AG08395 (cell line): ENCODE measurements at regions not wholly inside any gene's neighbourhood (a gene's known extent, or its start where the extent isn't known, plus 50 kb on each side); places are given as distances from the start of the nearest gene placed in this dataset.

ENCODE experiments used
- DNase-seq: peaks from one replicate; pipeline ENCODE4 v3.0.0; 2012; ENCODE audit warnings: mixed read lengths, low spot score

DNA sequence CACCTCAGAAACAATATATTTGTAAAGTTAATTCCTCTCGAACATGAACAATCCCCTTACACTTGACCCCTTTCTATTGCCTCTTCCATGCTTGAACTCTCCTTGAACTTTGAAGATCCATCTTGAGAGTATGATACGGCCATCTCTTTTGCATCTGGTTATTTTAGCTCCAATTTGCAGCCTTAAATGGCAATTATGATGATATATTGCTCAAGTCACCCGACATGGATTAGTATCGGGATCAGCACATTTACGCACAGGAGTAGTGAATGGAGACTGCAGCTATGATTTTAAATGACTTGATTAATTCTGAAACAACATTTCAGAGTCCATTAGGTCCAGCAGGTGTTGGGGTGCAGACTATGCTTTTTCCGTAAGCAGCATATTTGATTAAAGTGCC, 143.8 kb upstream of the PAQR3 start:
- DNase-seq, result no peak

DNA sequence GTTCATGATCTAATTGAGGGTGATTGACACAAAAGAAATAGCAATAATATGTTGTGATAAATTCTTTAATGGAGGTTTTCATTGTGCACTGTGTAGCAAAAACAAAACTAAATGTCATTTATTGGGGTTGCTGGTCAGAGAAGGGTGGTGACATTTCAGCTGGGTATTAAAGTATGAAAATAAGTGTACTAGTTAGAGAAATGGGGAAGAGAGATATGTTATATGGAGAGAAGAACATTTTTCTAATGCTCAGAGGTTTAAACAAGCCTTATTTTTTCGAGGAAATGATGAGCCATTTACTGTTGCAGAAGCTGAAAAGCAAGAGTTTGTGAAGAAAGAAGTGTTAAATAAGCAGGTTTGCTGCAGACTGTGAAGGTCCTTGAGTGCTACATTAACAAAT, 142.7 kb upstream of the PAQR3 start:
- DNase-seq, result no peak

DNA sequence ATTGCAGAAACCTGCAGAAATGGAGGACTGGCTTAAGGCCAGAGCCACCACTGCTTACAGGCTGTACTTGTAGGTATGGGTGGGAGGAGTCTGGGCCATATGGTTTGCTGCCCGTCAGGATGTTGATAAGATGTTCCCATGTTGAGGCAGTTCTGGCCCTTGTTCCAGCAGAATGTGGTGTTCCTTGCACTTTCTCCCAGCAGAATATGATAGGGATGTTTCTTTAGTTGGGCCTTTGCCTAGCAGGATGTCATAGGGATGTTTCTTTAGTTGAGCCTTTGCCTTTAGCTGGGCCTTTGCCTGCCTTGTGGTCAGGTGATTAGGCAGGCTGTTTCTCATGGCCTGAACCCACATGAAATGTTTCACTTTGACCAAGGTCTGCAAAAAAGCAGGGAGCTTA, 139.1 kb upstream of the PAQR3 start:
- no peak for DNase-seq

DNA sequence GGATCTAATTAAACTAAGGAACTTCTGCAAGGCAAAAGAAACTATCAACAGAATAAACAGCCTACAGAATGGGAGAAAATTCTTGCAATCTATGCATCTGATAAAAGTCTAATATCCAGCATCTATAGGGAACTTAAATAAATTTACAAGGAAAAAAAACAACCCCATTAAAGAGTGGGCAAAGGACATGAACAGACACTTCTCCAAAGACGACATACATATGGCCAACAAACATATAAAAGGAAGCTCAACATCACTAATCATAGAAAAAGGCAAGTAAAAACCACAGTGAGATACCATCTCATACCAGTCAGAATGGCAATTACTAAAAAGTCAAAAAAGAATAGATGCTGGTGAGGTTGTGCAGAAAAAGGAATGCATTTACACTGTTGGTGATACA, 134.8 kb upstream of the PAQR3 start:
- DNase-seq, result no peak

DNA sequence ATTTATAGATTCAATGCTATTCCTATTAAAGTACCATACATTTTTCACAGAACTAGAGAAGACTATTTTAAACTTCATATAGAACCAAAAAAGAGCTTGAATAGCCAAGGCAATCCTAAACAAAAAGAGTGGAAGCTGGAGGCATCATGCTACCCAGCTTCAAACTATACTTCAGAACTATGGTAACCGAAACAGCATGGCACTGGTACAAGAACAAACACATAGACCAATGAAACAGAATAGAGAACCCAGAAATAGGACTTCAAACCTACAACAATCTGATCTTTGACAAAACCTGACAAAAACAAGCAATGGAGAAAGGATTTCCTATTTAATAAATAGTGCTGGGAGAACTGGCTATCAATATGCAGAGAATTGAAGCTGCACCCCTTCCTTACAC, 134.2 kb upstream of the PAQR3 start:
- DNase-seq, result no peak

DNA sequence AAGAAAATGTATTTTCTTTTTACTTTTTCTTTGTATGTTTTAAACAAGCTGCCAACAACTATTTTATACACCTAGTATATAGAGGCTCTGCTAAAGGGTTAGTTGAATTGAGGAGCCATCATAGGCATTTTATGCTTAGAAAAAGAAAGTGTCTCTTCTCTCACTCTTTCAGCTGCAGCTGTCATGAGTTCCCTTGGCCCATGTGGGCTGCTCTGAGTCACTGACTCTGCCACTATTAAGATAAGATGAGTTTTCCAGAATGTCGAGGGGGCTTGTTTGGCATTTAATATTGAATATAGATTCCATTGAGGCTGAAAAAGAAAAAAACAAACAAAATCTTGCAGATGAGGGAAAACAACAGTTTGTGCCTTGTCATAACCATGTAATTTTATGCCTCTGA, 126.0 kb upstream of the PAQR3 start:
- DNase-seq, result no peak

DNA sequence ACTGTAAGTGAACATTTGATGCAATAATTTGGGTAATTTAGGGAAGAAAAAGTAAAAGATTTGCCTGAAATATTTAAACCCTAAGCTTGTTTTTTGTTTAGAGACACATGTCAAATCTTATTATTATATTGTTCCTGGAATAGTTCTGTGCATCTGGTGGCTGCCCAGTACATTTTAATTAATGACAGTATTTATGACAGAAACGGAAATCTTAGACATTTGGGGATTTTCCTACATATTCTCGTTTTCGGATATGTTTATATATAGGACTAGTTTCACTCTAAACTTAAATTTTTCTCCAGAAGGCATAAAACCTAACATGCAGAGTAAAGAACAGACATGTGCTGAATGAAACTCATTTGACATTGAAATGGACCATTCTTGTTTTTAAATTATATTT, 125.6 kb upstream of the PAQR3 start:
- DNase-seq, result no peak

DNA sequence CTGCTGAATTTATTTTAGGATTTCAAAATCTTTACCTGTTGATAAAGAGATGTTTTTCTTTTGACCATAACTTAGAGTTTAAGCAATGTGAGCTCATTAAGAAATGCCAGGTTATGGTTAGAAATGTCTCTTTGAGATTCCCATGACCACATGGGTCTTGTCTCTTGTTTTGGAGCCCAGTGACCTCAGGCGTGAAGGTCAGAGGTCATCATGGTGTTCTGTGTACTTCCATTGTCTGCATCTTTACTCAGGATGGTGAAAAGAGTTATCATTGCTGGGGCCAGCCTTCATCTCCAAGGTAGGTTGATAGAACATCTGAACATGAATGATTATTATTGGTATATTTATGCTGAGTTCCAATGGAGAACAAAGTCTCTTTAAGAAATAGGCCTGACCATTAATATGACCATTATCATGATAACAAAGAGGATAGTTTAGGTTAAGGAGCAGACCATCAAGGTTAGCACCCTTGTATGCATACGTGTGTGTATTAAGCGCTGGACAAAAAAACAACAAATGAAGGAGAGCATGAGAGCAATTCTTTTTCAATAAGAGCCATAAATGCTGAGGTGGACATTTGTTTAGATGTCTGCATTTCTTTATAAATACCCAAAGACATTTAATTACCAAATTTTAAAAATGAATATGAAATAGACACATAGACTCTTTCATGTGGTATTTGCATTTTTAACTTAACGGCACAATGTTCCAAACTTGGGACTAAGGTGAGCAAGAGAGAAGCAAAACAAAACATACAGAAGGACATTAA, 120.6 kb upstream of the PAQR3 start:
- no peak for DNase-seq

DNA sequence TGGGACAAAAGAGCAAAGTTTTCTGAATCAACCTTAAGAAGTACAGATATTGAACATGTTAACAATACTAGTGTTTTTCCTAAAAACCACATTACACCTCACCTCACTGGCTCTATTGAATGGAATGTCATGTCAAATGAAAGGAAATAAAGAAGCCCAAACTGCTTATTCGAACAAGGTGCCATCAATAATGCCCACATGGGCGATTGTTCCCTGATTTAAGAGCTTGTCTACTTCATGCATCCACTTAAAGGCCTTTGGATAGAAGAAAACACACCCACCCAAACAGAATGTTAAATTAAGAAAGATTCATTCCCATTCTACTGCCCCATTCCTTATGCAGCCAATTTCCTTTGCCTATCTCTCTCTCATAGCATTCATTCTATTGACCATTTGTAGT, 118.5 kb upstream of the PAQR3 start:
- no peak for DNase-seq

DNA sequence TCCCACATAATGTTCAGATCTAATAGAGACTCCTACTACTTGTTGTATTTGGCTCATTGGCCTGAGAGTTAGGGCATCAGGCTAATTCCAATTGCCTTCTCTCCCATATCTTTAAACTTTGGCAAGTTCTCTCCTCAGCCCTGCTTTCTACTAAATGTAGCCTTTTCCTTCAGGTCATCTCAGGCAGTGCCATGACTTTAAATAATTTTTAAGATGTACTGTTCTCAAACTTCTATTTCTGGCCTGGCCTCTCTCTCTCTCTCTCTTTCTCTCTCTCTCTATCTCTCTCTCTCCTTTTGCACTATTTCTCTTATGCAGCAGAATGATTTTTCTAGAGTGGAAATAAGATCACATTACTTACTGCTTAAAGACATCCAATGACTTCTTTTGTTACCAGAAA, 114.5 kb upstream of the PAQR3 start:
- no peak for DNase-seq

DNA sequence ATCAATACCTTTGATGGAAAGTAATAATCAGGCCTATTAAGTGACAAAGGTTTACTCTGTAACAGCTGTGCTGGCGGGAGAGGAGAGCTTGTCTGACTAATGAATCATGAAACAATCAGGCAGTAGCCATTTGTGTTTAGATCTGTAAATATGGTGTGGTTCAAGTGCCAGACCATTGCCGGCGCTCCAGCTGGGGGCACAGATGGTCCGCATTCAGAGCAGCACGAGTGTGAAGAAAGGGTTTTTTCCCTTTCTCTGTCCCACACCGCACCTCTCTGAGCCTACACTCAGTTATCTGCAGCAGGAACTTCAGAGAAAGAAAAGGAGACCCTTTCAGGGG, 111.3 kb upstream of the PAQR3 start:
- DNase-seq, result no peak

DNA sequence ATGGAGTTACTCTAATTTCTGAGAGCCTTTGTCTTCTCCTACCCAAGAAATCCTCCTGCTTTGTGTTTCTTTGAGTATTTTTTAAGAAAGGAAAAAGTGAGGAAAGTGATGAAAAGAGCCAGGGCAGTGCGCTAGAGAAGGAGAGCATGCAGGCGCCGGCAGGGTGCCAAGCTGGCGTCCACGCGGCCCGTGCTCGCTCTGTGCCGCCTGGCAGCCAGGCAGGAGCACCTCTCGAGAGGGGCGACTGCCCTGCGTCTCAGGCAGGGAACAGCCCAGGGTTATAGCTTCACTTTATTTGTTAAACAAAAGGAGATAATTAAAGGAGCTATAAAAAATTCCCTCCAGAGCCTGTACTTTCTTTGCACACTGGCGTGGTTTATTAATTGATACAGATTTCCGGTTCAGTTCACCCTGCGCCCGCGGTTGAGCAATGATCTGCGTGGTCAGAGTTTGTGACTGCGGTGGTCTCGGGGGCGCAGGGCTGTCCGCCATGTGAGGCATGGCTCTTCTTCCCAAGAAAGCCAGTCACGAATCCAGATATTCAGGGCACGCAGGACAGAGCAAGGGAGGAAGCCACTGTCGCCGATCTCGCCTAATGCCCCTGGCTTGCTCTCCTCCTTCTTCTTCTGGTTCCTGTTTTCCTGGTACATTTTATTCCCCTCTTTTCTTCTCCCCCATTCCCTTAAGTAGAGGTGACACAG, 110.8 kb upstream of the PAQR3 start:
- DNase-seq, result peak; percentile 17

DNA sequence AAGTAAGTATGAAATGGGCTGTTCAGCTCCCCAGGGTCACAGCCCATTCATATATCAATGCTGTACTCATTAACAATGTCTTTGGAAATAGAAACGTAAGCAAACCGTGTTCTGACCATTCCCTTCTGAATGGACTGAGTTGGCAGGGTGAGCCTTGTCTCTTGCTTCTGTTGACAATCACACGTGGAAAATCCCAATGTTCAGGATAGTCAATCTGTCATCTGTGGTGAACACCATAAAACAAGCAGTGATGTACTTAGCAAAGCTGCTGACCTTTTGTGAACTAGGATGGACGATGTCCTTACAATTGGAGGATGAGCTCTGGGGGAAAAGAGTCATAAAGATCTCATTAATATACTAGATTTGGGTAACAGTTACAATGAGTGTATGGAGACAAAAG, 109.6 kb upstream of the PAQR3 start:
- DNase-seq, result no peak

DNA sequence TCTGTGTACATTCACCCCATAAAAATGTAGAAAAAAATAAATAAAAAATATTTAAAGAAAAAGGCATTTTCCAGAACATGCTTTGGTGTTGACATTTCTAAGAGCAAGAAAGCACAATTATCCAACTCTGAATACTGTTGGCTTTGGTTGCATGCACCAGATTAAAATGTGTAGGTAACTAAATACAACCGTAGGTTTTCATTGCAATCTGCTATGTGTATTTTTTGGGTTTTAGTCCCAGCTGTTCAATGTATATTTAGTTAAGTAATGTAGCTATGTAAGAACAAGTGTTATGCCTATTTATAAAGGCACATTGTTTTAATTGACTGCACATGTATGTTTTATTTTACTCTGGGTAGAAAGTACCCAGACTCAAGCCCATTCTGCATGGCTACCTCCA, 108.1 kb upstream of the PAQR3 start:
- DNase-seq, result no peak

DNA sequence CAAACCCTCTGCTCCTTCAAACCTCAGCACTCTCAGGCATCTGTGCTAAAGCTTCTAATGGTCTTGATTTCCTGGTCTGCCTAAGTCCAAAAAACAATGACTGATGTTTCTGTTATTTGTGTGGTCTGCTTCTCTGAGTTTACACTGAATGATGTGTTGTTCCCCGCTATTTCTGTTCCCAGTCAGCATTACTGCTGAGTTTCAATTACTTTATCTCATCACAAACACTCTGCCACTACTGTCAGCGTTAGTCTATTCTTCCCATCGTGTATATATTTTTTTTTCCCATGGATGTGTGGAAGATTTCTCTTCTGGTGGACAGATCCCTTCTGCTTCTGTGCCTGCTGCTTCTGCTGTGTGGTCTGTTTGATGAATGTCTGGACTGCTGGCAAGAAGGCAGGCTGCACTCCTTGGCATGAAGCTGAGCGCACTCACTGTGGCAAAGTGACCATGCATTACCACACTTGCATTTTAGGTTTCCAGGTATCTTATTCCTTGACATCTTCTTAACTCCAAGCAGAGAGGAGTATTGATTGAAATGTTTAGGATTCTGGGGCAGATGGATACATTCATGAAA, 106.9 kb upstream of the PAQR3 start:
- no peak for DNase-seq

DNA sequence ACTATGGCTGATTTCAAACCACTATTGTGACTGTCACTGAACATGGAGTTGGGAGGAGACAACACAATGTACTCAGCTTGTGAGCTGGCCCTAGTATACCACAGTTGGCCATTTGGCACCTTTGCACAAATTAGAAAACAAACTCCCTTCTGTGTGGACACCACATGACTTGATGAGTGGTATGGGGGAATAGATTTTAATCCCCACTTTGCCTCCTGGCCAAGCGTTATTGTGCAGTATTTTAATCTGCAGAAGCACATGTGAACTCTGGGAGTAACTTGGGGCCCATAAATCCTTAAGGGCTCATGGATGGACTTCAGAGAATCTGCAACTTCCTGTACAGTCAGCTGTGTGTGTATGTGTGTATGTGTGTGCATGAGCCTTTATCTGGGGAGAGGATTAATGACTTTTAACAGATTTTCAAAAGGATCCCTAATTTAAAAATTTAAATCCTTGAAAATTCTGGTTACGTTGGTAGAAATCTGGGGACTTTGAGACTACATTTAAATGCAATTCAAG, 105.0 kb upstream of the PAQR3 start:
- DNase-seq, result no peak

DNA sequence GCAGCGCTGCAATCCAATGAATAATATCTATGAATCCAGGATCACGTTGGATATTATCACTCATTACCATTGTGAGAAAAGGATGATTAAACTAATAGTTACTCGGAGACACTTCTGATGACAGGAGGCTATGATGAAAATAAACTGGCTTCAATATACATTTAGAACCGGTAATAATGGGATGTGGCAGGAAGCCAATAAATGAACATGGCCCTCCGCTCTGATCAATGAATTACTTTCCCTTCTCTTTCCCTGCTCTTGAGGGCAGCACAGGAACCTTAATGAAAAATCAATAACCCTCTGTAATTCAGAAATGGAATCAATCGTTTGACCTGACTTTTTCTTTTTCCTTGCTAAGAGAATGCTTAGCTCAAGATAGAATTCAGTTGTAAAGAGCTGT, 103.9 kb upstream of the PAQR3 start:
- no peak for DNase-seq

DNA sequence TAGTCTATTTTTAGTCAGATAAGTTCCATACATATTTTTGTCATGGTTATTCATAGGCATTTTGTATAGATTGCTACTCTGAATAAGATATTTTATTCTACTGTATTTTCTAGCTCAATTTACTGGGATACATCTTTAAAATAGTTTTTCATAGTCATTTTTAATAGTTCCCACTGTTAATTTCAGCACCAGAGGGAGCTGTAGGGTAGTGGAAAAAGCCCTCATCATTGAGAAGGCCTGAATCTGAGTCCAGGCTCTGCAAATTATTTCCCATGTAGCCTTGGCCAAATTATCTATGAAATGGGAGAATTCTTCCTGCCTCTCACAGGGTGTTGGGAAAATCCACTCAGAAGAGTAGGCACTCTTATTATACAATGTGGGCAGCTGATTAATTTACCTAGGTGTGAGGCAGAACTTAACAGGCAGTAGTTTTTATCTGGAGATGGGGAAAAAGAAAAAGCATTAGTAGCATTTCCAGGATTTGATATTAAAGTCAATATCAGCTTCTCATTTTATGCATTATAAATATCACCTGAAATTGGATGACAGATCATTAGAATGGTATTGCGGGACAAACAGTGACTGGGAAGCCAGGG, 102.9 kb upstream of the PAQR3 start:
- peak; percentile 46 for DNase-seq

DNA sequence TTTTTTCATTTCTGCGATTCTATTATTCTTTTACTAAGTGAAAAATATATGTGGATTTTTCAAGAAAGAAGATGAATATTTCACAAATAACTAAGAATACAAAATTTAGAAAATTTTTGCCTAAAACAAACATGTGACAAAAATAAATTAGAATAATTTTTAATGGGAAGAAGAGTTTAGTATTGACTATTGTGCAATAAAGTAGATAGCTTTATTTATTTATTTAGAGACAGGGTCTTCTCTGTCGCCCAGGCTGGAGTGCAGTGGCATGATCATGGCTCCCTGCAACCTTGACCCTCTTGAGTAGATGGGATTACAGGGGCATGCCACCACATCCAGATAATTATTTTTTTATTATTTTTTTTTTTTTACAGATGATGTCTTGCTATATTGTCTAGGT, 95.3 kb upstream of the PAQR3 start:
- DNase-seq, result no peak

DNA sequence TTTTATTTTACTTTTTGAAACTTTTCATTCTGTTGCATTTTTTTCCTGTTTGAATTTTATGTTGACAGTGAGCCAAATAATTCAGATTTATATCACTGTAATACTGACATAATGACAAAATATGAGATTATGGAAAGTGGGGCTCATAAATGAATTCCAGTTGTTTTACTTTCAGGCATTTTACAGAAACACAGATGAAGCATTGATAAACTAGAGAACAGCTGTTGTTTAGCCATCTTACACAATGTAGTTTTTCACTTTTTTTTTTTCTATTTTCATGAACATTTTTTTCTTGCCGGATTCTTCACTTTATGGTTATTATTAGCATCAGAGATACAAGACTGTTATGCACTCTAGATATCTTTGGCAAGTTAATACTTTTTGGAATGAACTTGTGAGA, 91.7 kb upstream of the PAQR3 start:
- DNase-seq, result no peak

DNA sequence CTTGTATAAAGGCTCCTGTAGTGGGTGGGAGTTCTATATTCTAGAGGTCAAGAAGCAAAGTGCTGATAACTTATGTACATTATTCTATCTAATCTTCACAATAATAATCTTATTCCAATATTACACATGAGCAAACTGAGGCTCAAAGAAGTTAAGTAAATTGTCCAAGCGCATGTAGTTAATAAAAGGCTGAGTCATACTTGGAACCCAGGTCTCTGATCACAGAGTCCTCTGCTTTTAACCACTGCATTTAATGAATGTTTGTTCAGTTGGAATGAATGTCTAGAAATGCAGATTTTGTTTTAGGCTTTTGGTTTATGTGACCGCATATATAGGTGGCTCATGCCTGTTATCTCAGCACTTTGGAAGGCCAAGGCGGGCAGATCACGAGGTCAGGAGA, 88.4 kb upstream of the PAQR3 start:
- DNase-seq, result no peak

DNA sequence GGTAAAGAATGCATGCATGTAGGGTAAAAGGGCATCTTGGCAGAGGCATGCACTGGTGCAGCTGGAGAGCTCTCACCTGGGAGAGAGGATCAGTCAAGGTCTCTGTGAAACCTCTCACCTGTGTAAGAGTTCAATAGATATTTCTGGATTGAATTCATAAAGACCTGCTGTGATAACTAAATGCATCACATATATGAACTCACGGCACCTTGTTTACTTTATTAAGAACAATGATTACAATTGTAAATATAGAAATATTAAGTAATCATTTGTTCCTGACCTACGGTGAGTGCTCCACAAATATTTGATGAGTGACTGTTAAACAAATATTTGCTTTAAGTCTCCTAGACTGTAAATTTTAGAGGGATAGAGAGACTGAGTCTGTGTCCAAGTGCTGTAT, 85.9 kb upstream of the PAQR3 start:
- no peak for DNase-seq
